Heart left ventricle (tissue), 16 donors: ENCODE measurements at regions not wholly inside any gene's neighbourhood (a gene's known extent, or its start where the extent isn't known, plus 50 kb on each side); places are given as distances from the start of the nearest gene placed in this dataset.

ENCODE experiments used
- ATAC-seq, 4 donors: fragments of 200-7000 bp; cut with Tn5 transposase; one replicate each; pipeline ENCODE4 v1.9.1; 2020 to 2022; ENCODE audit warnings: moderate library complexity in 4 of 4, mild to moderate bottlenecking in 3 of 4, moderate number of reproducible peaks in 1 of 4
- DNase-seq, 5 donors: peaks; one replicate each; pipeline ENCODE4 v3.0.0-alpha.2; 2020
- H3K27ac ChIP-seq, 12 donors: fragments of 200-600 bp; sonication (generic) in 4 of 12; one replicate each; pipeline versions ENCODE4 v1.5.0 to v1.8.0; 2016 to 2022; ENCODE audit warnings: mild to moderate bottlenecking in 2 of 12
- H3K27me3 ChIP-seq, 9 donors: fragments of 200-600 bp; sonication (generic) in 2 of 9; one replicate each; pipeline versions ENCODE4 v1.5.1 to v1.8.0; 2016 to 2022; ENCODE audit warnings: mild to moderate bottlenecking in 3 of 9
- H3K36me3 ChIP-seq, 9 donors: fragments of 200-600 bp; sonication (generic) in 2 of 9; one replicate each; pipeline versions ENCODE4 v1.5.0 to v1.8.0; 2018 to 2022; ENCODE audit warnings: mild to moderate bottlenecking in 2 of 9
- H3K4me1 ChIP-seq, 12 donors: fragments of 200-600 bp; sonication (generic) in 4 of 12; one replicate each; pipeline versions ENCODE4 v1.5.0 to v1.8.0; 2016 to 2022; ENCODE audit warnings: mild to moderate bottlenecking in 3 of 12
- H3K4me3 ChIP-seq, 12 donors: fragments of 200-600 bp; sonication (generic) in 4 of 12; one replicate each; pipeline versions ENCODE4 v1.5.0 to v1.8.0; 2017 to 2022; ENCODE audit warnings: mild to moderate bottlenecking in 9 of 12, moderate library complexity in 4 of 12
- H3K9me3 ChIP-seq, 12 donors: fragments of 200-600 bp; sonication (generic) in 4 of 12; one replicate each; pipeline versions ENCODE4 v1.5.0 to v1.8.0; 2016 to 2022; ENCODE audit warnings: mild to moderate bottlenecking in 1 of 12
- POLR2A ChIP-seq, 2 donors: fragments of 450-650 bp; IDR thresholded peaks; one replicate each; pipeline ENCODE4 v1.6.1; 2017; ENCODE audit warnings: antibody characterized with exemption in 2 of 2, mild to moderate bottlenecking in 2 of 2, moderate library complexity in 2 of 2
- WGBS, 4 donors: extraction: QIAGEN DNeasy Blood & Tissue Kit in 2 of 4; methylation state at CpG; one replicate each; pipeline versions ENCODE4 v1.1.5 to v1.1.7; 2013 to 2018; 5-methylcytosine and 5-hydroxymethylcytosine counted together
- intact Hi-C, 10 donors: fragments of 100-400 bp; cut with DNase I; formaldehyde crosslinking; loops; one replicate each; pipeline versions ENCODE4 v1.11.1 to v1.14.2; 2022
- TF ChIP-seq, protein P1 (sequence below), 12 donors: fragments of 200-600 bp; sonication (generic) in 4 of 12; IDR thresholded peaks; one replicate each; pipeline versions ENCODE4 v1.5.0 to v1.8.0; 2018 to 2022; ENCODE audit warnings: antibody characterized with exemption in 12 of 12, mild to moderate bottlenecking in 5 of 12
- donor health status: ischemic (EF 13 %, LVEDD 7.1; RV severe dilation, severe dysfunction).
- donor health status: healthy with polysubstance abuse.
- donor health status: DM: no; HTN: yes; CAD: no.
- donor health status: DM: no; HTN: no; CAD: no.
- donor health status: ischemic (EF 25% LVEDD 6.9; RV normal size, moderate dysfunction).
- donor health status: ischemic (EF 25% LVEDD 5.7; RV mildly dilated, moderate dysfunction).
- donor health status: healthy.
- donor health status: DM: yes; HTN: yes; CAD: no.
- donor health status: ischemic (EF 35%, LVEDD 5.7; RV mildly dilated, moderate dysfunction).
- donor health status: nonischemic (EF 11% LVEDD 7.7; RV severe dilation, severe dysfunction).
- donor health status: DM: yes; HTN: yes; CAD: no.
- donor health status: PGD.
- donor health status: ischemic (EF 29% LVEDD 5.4; RV normal size, mild dysfunction).
- donor health status: nonischemic (EF 23%, LVEDD 6.1; RV moderate dilation, normal function).

DNA sequence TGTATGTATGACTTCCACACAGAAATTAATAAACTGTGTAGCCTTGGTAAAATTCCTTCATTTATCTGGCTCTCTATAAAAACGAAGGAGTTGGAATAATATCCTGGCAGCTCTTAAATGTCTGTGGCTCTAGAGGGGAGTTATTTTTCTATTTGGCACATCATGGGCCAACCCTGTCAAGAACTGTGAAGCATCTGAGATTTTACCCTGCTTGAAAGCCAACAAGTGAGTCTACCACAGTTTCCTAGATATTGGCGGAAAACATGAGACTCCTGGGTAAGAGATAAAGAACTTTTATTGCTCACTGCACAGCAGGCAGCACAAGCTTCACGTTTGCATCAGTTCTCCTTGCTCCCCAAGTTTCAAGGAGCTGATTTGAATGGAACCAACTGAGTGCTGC is 346.7 kb upstream of the CYRIA start:
- no peaks in the 10 kb centered on the region for H3K27me3 ChIP-seq
- no peak overlapping the region for H3K27ac ChIP-seq

DNA sequence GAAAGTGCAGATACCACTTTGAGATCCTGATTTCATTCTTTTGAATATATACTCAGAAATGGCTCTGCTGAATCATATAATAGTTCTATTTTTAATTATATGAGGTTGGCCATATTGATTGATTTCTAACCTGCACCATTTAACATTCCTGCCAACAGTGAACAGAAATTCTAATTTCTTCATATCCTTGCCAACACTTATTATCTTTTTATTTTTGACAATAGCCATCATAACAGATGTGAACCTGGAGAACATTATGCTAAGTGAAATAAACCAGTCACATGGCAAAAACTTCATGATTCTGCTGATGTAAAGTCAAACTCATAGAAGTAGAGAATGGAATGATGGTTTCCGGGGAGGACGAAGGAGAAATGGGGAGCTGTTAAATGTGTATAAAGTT is 344.5 kb upstream of the CYRIA start:
- 95 to 97% (median 96%) methylated on average over 2 of the region's 2 CpGs for WGBS, 4 donors
- no peak for DNase-seq
- no peaks in the 10 kb centered on the region for H3K36me3 ChIP-seq
- H3K4me1 ChIP-seq: no peaks in the 10 kb centered on the region
- H3K9me3 ChIP-seq: peaks cover 0 to 4% (median 0%) of the 10 kb centered on the region in 12 donors
- intact Hi-C loops: no loop called here
- H3K4me3 ChIP-seq: no peak overlapping the region
- ATAC-seq: no peak
- TF ChIP-seq POLR2A (IDR thresholded peaks at IDR 0.05): no peak
- TF ChIP-seq, protein P1, sequence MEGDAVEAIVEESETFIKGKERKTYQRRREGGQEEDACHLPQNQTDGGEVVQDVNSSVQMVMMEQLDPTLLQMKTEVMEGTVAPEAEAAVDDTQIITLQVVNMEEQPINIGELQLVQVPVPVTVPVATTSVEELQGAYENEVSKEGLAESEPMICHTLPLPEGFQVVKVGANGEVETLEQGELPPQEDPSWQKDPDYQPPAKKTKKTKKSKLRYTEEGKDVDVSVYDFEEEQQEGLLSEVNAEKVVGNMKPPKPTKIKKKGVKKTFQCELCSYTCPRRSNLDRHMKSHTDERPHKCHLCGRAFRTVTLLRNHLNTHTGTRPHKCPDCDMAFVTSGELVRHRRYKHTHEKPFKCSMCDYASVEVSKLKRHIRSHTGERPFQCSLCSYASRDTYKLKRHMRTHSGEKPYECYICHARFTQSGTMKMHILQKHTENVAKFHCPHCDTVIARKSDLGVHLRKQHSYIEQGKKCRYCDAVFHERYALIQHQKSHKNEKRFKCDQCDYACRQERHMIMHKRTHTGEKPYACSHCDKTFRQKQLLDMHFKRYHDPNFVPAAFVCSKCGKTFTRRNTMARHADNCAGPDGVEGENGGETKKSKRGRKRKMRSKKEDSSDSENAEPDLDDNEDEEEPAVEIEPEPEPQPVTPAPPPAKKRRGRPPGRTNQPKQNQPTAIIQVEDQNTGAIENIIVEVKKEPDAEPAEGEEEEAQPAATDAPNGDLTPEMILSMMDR (IDR thresholded peaks at IDR 0.05): no peak
- H3K27ac ChIP-seq: no peak overlapping the region
- H3K27me3 ChIP-seq: no peaks in the 10 kb centered on the region

More for the DNA sequence above, 346.7 kb upstream of the CYRIA start:
- Histone ChIP-seq H3K4me3 (no peak overlapping the region), H3K4me1 (no peaks in the 10 kb centered on the region), H3K9me3 (peaks cover 0 to 4% (median 0%) of the 10 kb centered on the region in 12 donors), H3K36me3 (no peaks in the 10 kb centered on the region)
- intact Hi-C loops: no loop called here
- DNase-seq (no peak), ATAC-seq (no peak)
- WGBS, 4 donors: 49 to 58% (median 53%) methylated on average over 3 of the region's 3 CpGs
- TF ChIP-seq, protein P1 (IDR thresholded peaks at IDR 0.05): no peak
- no peak for TF ChIP-seq POLR2A (IDR thresholded peaks at IDR 0.05)

DNA sequence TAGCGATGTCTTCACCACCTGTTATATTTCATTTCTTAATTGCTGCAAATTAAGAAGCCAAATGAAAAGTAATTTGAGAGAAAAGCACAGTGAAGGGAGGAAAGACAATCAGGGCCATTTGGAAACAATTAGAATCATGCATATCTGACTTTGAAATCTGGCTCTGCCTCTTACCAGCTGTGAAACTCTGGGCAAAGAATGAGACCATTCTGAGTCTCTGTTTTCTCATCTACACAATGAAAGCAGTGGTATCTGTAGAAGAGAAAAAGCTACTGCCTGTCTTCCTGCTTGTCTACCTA is 334.5 kb upstream of the CYRIA start:
- H3K27ac ChIP-seq: no peak overlapping the region
- intact Hi-C loops: no loop called here
- H3K27me3 ChIP-seq: no peaks in the 10 kb centered on the region
- DNase-seq (no peak), ATAC-seq (no peak)
- peaks cover 0 to 30% (median 9%) of the 10 kb centered on the region in 12 donors for H3K9me3 ChIP-seq
- TF ChIP-seq, protein P1 (IDR thresholded peaks at IDR 0.05): no peak
- no peak for TF ChIP-seq POLR2A (IDR thresholded peaks at IDR 0.05)
- 81 to 89% (median 85%) methylated on average over 1 of the region's 1 CpG for WGBS, 4 donors
- H3K36me3 ChIP-seq: no peaks in the 10 kb centered on the region
- H3K4me3 ChIP-seq: no peak overlapping the region
- H3K4me1 ChIP-seq: no peaks in the 10 kb centered on the region

DNA sequence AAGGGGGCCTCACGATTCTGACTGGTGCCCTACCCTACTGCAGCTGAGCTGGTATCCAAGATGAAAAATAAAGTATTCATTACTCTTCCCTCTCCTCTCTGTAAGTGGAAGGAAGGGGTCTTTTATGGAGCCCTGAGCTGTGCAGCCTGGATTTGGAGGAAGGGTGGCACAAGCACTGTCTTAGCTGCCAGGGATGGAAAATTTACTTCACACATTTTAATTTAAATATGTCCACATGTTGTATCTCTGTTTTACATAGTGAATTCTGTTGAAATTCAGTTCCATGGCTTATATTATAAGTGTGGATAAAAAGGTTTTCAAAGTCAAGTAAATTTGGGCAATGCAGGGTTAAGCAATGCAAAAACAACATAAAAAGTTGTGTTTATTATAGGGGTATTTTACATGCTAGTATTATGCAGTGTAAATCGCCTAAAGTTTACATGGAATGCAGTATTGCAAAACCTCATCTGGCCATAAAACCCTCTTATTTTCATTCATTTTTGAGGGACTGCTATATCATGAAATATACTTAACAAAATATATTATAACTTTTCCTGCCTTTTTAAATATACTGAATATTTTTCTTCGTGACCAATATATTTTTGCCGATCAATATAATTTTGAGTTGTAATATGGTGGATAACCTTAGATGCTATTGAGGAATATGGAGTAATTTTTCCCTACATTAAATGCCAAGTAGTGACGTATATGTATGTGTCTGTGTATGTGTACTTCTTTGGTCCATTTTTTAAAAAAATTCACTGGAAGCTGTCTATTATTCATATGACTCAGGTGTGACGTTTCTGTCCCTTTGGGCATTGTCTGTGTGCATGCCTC is 333.9 kb upstream of the CYRIA start:
- 85 to 90% (median 89%) methylated on average over 6 of the region's 6 CpGs for WGBS, 4 donors
- H3K27ac ChIP-seq: no peak overlapping the region
- no peak for ATAC-seq
- no peaks in the 10 kb centered on the region for H3K27me3 ChIP-seq
- H3K9me3 ChIP-seq: peaks cover 0 to 36% (median 13%) of the 10 kb centered on the region in 12 donors
- TF ChIP-seq, protein P1 (IDR thresholded peaks at IDR 0.05): no peak
- no peak for TF ChIP-seq POLR2A (IDR thresholded peaks at IDR 0.05)
- DNase-seq: no peak
- no peaks in the 10 kb centered on the region for H3K4me1 ChIP-seq
- no peaks in the 10 kb centered on the region for H3K36me3 ChIP-seq
- no peak overlapping the region for H3K4me3 ChIP-seq
- intact Hi-C loops: no loop called here
